ENCODE measurements at regions not wholly inside any gene's neighbourhood (a gene's known extent, or its start where the extent isn't known, plus 50 kb on each side); places are given as distances from the start of the nearest gene placed in this dataset.

DNA sequence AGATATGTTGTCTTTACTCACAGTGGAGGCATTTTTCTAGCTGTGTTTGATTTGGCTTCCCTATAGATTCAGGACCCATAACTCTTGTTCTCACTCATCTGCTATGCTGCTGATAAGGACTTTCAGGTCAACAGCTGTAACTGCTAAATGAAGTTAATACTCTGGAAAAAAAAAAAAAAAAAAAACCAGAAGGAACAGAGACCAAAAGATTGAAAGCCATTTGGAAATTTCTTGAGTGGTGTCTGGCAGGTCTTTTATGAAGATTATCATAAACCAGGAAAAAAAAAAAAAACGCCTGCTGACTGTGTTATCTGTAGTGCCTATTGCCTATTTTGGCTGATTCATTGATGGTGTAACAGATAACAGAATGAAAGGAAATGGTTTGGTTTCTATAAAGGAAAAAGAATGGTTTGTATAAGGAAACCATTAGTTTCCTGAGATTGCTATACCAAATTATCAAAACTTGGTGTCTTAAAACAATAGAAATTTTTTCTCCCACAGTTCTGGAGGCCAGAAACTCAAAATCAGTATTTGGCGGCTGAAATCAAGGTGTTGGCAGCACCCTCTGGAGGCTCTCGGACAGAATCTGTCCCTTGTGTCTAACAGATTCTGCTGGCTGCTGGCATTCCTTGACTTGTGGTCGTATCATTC lies 60.5 kb upstream of the BET1 start:
- TF ChIP-seq, protein P1, sequence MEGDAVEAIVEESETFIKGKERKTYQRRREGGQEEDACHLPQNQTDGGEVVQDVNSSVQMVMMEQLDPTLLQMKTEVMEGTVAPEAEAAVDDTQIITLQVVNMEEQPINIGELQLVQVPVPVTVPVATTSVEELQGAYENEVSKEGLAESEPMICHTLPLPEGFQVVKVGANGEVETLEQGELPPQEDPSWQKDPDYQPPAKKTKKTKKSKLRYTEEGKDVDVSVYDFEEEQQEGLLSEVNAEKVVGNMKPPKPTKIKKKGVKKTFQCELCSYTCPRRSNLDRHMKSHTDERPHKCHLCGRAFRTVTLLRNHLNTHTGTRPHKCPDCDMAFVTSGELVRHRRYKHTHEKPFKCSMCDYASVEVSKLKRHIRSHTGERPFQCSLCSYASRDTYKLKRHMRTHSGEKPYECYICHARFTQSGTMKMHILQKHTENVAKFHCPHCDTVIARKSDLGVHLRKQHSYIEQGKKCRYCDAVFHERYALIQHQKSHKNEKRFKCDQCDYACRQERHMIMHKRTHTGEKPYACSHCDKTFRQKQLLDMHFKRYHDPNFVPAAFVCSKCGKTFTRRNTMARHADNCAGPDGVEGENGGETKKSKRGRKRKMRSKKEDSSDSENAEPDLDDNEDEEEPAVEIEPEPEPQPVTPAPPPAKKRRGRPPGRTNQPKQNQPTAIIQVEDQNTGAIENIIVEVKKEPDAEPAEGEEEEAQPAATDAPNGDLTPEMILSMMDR (IDR thresholded peaks at IDR 0.05), result no peak
- TF ChIP-seq EP300 (IDR thresholded peaks at IDR 0.05), result no peak
- TF ChIP-seq POLR2A (IDR thresholded peaks at IDR 0.05; ENCODE audit: low read depth), result no peak
- TF ChIP-seq POLR2AphosphoS5 (IDR thresholded peaks at IDR 0.05), result no peak
